ENCODE measurements at regions not wholly inside any gene's neighbourhood (a gene's known extent, or its start where the extent isn't known, plus 50 kb on each side); places are given as distances from the start of the nearest gene placed in this dataset.

- H3K4me1 Mint-ChIP-seq, result peaks cover 7% of the 10 kb centered on the region
- H3K27me3 Mint-ChIP-seq (ENCODE audit: low read depth), result no peaks in the 10 kb centered on the region
- H3K27ac Mint-ChIP-seq (ENCODE audit: unreplicated experiment), result no peak overlapping the region
- peaks cover 2% of the 10 kb centered on the region for H3K9me3 Mint-ChIP-seq
- no peak overlapping the region for H3K4me3 Mint-ChIP-seq
- no peaks in the 10 kb centered on the region for H3K36me3 Mint-ChIP-seq (ENCODE audit: low read depth)
- TF ChIP-seq, protein P1, sequence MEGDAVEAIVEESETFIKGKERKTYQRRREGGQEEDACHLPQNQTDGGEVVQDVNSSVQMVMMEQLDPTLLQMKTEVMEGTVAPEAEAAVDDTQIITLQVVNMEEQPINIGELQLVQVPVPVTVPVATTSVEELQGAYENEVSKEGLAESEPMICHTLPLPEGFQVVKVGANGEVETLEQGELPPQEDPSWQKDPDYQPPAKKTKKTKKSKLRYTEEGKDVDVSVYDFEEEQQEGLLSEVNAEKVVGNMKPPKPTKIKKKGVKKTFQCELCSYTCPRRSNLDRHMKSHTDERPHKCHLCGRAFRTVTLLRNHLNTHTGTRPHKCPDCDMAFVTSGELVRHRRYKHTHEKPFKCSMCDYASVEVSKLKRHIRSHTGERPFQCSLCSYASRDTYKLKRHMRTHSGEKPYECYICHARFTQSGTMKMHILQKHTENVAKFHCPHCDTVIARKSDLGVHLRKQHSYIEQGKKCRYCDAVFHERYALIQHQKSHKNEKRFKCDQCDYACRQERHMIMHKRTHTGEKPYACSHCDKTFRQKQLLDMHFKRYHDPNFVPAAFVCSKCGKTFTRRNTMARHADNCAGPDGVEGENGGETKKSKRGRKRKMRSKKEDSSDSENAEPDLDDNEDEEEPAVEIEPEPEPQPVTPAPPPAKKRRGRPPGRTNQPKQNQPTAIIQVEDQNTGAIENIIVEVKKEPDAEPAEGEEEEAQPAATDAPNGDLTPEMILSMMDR (conservative IDR thresholded peaks at IDR 0.05), result no peak
- no peak for DNase-seq (ENCODE audit: low read depth, low spot score)
These were observed 69.5 kb upstream of the TGIF1 start for GRCh38 chr18:3380384-3380961.

DNA sequence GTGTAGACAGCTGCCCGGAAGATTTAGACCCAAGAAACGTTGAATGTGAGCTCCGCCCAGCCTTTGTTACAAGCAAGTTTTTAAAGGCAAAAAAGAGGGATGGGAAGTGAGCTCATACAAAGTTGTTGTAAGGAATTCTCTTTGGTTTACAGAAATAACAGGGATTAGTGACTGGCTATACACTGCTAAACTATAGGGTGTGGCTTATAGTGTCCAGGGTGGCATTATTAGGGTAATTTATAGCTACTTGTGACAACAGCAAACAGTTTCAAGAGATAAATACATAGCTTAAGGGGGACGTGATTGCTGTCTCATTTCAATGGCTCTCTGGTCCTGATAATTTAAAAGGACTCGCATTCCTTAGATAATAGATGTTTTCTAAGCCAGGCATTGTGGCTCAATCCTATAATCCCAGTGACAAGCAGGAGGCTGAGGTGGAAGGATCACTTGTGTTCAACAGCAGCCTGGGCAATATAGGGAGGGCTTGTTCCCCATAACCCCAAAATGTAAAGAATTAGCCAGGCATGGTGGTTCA, 66.5 kb upstream of the TGIF1 start:
- no peak for DNase-seq (ENCODE audit: low read depth, low spot score)
- TF ChIP-seq, protein P1 (conservative IDR thresholded peaks at IDR 0.05), result no peak
- no peaks in the 10 kb centered on the region for H3K27me3 Mint-ChIP-seq (ENCODE audit: low read depth)
- H3K4me3 Mint-ChIP-seq, result no peak overlapping the region
- H3K36me3 Mint-ChIP-seq (ENCODE audit: low read depth), result no peaks in the 10 kb centered on the region
- H3K9me3 Mint-ChIP-seq, result no peaks in the 10 kb centered on the region
- H3K4me1 Mint-ChIP-seq, result peaks cover 7% of the 10 kb centered on the region
- no peak overlapping the region for H3K27ac Mint-ChIP-seq (ENCODE audit: unreplicated experiment)

DNA sequence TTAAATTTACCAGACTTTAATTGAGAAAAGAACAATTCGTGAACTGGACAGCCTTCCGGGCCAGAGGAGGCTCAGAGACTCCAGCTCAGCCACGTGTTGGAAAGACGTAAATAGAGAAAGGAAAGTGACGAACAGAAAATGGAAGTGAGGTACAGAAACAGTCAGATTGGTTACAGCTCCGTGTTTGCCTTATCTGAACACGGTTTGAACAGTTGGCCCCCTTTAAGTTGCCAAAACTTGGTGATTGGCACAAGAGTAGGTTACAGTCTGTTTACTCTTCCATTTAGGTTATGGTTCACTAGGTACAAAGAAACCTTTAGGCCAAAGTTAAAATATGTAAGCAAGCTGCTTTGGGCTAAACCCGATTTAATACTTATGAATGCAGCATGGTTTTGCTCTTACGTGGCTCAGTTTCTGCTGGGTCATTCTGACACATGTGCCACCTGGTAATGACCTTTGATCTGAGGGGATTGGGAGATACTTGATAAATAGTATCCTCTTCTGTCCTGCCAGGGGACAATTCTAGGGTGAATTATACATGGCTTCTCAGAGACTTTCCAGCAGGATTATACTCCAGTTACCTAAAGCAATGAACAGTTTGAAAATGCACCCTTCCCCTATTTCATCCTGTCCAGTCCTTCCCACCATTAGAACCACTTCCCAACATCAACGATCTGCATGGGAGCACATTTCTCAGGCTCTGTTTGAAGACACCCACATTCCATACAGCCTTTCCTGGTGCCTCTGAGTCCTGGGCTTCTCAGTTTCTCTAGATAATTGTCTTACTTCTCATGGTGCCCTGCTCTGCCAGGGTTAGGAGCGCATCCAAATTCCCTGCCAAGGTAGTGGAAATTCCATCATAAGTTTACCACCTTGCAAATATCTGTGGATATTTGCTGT, 65.1 kb upstream of the TGIF1 start:
- no peaks in the 10 kb centered on the region for H3K9me3 Mint-ChIP-seq
- no peak for DNase-seq (ENCODE audit: low read depth, low spot score)
- peaks cover 7% of the 10 kb centered on the region for H3K4me1 Mint-ChIP-seq
- no peaks in the 10 kb centered on the region for H3K36me3 Mint-ChIP-seq (ENCODE audit: low read depth)
- peak overlapping the region; percentile 47 for H3K27ac Mint-ChIP-seq (ENCODE audit: unreplicated experiment)
- no peaks in the 10 kb centered on the region for H3K27me3 Mint-ChIP-seq (ENCODE audit: low read depth)
- H3K4me3 Mint-ChIP-seq, result no peak overlapping the region
- TF ChIP-seq, protein P1 (conservative IDR thresholded peaks at IDR 0.05), result no peak

DNA sequence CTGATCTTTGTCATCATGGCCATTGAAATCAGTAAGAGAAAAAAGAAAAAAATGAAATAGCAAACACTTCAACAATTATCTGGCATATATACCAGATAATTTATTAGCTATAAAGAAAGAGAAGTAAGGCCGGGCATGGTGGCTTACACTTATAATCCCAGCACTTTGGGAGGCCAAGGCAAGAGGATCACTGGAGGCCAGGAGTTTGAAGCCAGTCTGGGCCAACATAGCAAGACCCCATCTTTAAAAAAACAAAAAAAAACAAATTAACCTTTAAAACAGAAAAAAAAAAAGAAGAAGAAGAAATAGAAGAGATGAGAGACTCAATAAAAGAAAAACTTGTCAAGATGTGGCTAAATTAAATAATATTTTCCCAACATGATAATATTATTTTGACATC, 61.6 kb upstream of the TGIF1 start:
- TF ChIP-seq, protein P1 (conservative IDR thresholded peaks at IDR 0.05), result no peak
- H3K9me3 Mint-ChIP-seq, result peaks cover 3% of the 10 kb centered on the region

GRCh38 chr18:3388980-3389379, 61.0 kb upstream of the TGIF1 start:
- no peak for DNase-seq (ENCODE audit: low read depth, low spot score)
- H3K4me1 Mint-ChIP-seq, result peaks cover 4% of the 10 kb centered on the region
- TF ChIP-seq, protein P1 (conservative IDR thresholded peaks at IDR 0.05), result no peak
- H3K27ac Mint-ChIP-seq (ENCODE audit: unreplicated experiment), result no peak overlapping the region
- H3K36me3 Mint-ChIP-seq (ENCODE audit: low read depth), result peaks cover 5% of the 10 kb centered on the region
- peaks cover 3% of the 10 kb centered on the region for H3K9me3 Mint-ChIP-seq
- H3K27me3 Mint-ChIP-seq (ENCODE audit: low read depth), result no peaks in the 10 kb centered on the region
- no peak overlapping the region for H3K4me3 Mint-ChIP-seq

More for the DNA sequence above, 61.6 kb upstream of the TGIF1 start:
- Mint-ChIP-seq H3K4me1 (peaks cover 7% of the 10 kb centered on the region), H3K36me3 (ENCODE audit: low read depth) (peaks cover 5% of the 10 kb centered on the region), H3K4me3 (no peak overlapping the region), H3K27ac (ENCODE audit: unreplicated experiment) (no peak overlapping the region), H3K27me3 (ENCODE audit: low read depth) (no peaks in the 10 kb centered on the region)
- no peak for DNase-seq (ENCODE audit: low read depth, low spot score)

All from neural crest cell (in vitro differentiated cells).